BLaER1 treated with 17β-estradiol and CSF1 and Interleukin-3, amounts not matched to agents 10 nM and 100 nM (cell line): ENCODE measurements at regions not wholly inside any gene's neighbourhood (a gene's known extent, or its start where the extent isn't known, plus 50 kb on each side); places are given as distances from the start of the nearest gene placed in this dataset.
A peak's percentile ranks its signal among the peaks of the same experiment; 100 is the strongest.

Source experiments
- H3K27ac ChIP-seq, 11 experiments: shearing (Covaris generic); formaldehyde crosslinking; 2 replicates each; pipeline ENCODE4 v1.8.1; 2022
- H3K27me3 ChIP-seq, 11 experiments: shearing (Covaris generic); formaldehyde crosslinking; 2 replicates each; pipeline ENCODE4 v1.8.1; 2022
- H3K36me3 ChIP-seq, 11 experiments: shearing (Covaris generic); formaldehyde crosslinking; 2 replicates each; pipeline ENCODE4 v1.8.1; 2022
- H3K4me1 ChIP-seq, 10 experiments: shearing (Covaris generic); formaldehyde crosslinking; 2 replicates each; pipeline ENCODE4 v1.8.1; 2022
- H3K4me2 ChIP-seq, 11 experiments: shearing (Covaris generic); formaldehyde crosslinking; 2 replicates each; pipeline ENCODE4 v1.8.1; 2022
- H3K4me3 ChIP-seq, 10 experiments: shearing (Covaris generic); formaldehyde crosslinking; 2 replicates each; pipeline ENCODE4 v1.8.1; 2022
- H3K9ac ChIP-seq, 11 experiments: shearing (Covaris generic); formaldehyde crosslinking; 2 replicates each; pipeline ENCODE4 v1.8.1; 2022
- H3K9me3 ChIP-seq, 11 experiments: shearing (Covaris generic); formaldehyde crosslinking; replicated peaks in 1 of 11; 2 replicates each; pipeline ENCODE4 v1.8.1; 2022
- H4K20me1 ChIP-seq, 11 experiments: shearing (Covaris generic); formaldehyde crosslinking; 2 replicates each; pipeline ENCODE4 v1.8.1; 2022
- Cebpa-rat ChIP-seq, 11 experiments: shearing (Covaris generic); IDR thresholded peaks; 2 replicates each; pipeline ENCODE4 v1.8.1; 2022

DNA sequence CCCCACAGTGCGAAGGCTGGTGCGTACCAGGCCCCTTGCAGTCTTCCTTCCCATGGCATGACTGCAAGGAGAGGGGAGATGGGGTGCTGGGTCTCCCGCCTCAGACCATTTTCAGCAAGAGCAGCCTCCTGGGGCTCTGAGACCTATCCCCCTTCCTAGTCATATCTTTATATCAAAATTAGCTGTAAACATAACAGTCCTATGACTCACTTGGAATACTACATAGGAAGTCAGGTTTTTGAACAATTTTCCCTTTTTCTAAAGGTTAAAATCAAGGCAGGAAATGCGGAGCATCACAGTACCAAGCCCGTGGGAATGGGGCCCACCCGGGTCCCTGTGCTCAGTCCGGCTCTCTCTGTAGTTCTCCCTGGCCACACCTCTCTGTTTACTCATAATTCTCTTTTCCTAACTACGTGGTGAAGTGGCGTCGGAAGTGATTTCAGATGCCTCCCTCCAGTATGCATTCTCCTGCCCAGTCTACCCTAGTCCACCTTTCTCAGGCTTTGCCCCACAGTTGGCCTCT, 109.8 kb upstream of the TMEM170B start:
- H3K4me1 ChIP-seq: peaks cover 66 to 84% (median 76%) of the 10 kb centered on the region in 10 experiments
- H4K20me1 ChIP-seq: no peaks in the 10 kb centered on the region
- H3K4me2 ChIP-seq: peak overlapping the region; percentile 59 to 93 (median 83)
- no peaks in the 10 kb centered on the region for H3K27me3 ChIP-seq
- TF ChIP-seq Cebpa-rat (IDR thresholded peaks at IDR 0.05): no peak
- H3K27ac ChIP-seq: peak overlapping the region; percentile 63 to 86 (median 82)
- H3K9ac ChIP-seq: peak overlapping the region; percentile 31 to 73 (median 61); a peak in 18 of 22 replicates
- H3K4me3 ChIP-seq: peak overlapping the region in 4 of 10 experiments; percentile 15 to 20 (median 15); a peak in 2 of 20 replicates
- H3K9me3 ChIP-seq: peaks cover 0 to 5% (median 0%) of the 10 kb centered on the region in 11 experiments; a peak in 3 of 22 replicates
- no peaks in the 10 kb centered on the region for H3K36me3 ChIP-seq

DNA sequence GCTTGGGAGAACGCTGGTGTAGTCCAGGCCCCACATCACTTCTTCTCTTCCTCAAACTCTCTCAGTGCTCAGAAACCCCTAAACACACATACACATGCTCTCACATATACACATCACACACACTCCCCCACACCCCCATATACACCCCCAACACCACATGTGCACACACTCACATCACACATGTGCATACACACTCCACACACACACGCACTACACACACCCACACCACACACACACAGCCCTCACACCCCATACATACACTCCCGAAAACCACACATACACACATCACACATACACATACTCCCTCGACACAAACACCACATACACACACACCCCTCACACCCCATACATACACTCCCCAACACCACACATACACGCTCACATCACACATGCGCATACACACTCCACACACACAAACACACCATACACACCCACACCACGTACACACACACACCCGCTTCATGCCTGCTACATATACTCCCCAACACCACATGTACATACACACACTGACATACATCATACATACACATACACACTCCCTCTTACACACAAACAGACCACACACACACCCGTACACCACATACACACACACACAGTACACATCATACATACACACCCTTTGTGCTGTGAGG, 110.3 kb upstream of the TMEM170B start:
- H3K4me2 ChIP-seq: peak overlapping the region; percentile 59 to 93 (median 83)

DNA sequence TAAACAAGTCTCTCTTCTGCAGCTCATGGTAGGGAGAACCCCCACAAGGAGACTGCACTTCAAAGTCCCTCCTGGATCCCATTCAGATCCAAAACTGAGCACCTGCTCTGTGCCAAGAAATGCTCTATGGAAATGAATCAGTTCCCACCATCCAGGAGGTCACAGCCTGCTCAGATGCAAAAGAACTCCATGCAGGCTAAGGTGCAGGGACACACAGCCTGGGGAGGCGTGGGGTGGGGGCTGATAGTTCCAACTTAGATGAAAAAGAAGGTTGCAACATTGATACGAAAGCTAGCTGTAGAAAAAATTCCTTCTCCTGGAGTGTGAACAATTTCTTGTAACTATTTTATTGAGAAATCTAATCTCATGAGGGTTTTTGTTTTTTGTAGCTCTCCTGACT, 111.0 kb upstream of the TMEM170B start:
- TF ChIP-seq Cebpa-rat (IDR thresholded peaks at IDR 0.05): no peak
- Histone ChIP-seq H3K4me3 (no peak overlapping the region), H3K27ac (peak overlapping the region in 6 of 11 experiments; percentile 78 to 86 (median 84); a peak in 7 of 22 replicates), H3K9ac (no peak overlapping the region), H4K20me1 (no peaks in the 10 kb centered on the region), H3K36me3 (no peaks in the 10 kb centered on the region), H3K9me3 (peaks cover 0 to 2% (median 0%) of the 10 kb centered on the region in 11 experiments; a peak in 2 of 22 replicates), H3K4me2 (peak overlapping the region; percentile 6 to 93 (median 80); a peak in 18 of 22 replicates), H3K4me1 (peaks cover 59 to 72% (median 63%) of the 10 kb centered on the region in 10 experiments), H3K27me3 (no peaks in the 10 kb centered on the region)

More for the DNA sequence above, 110.3 kb upstream of the TMEM170B start:
- H3K27me3 ChIP-seq: no peaks in the 10 kb centered on the region
- H3K27ac ChIP-seq: peak overlapping the region; percentile 63 to 86 (median 82); a peak in 20 of 22 replicates
- H3K36me3 ChIP-seq: no peaks in the 10 kb centered on the region
- H3K9me3 ChIP-seq: peaks cover 0 to 5% (median 0%) of the 10 kb centered on the region in 11 experiments; a peak in 3 of 22 replicates
- no peaks in the 10 kb centered on the region for H4K20me1 ChIP-seq
- H3K9ac ChIP-seq: peak overlapping the region in 10 of 11 experiments; percentile 49 to 73 (median 64); a peak in 14 of 22 replicates
- TF ChIP-seq Cebpa-rat (IDR thresholded peaks at IDR 0.05): no peak
- peaks cover 61 to 78% (median 70%) of the 10 kb centered on the region in 10 experiments for H3K4me1 ChIP-seq
- H3K4me3 ChIP-seq: peak overlapping the region in 1 of 10 experiments; percentile 15; a peak in 1 of 20 replicates

DNA sequence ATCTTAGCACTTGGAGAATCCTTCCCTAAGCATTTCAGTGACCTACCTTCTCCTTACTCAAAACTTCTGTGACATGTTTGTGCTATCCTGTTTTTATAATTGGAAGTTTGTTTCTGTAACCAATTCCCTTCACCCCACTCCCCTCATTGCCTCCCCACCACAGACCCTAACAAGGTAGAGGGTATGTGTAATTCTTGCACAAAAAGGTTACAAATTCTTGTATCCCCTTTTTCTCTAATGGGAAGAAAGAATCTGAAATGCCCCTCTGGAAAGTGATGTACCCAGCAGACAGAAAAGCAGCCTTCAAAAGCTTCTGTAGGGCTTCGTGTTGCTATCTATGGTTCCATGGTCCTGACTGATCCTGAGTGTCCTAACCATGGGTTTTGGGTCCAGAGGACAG, 111.7 kb upstream of the TMEM170B start:
- Histone ChIP-seq H3K4me2 (peak overlapping the region in 7 of 11 experiments; percentile 6 to 93 (median 90); a peak in 8 of 22 replicates), H3K36me3 (no peaks in the 10 kb centered on the region), H4K20me1 (no peaks in the 10 kb centered on the region), H3K9ac (0 out of 22 replicates have a peak overlapping the region, but pooled peaks of 1 of the 11 experiments have one; percentile 7), H3K9me3 (peaks cover 0 to 5% (median 0%) of the 10 kb centered on the region in 11 experiments; a peak in 4 of 22 replicates), H3K27me3 (no peaks in the 10 kb centered on the region), H3K4me3 (no peak overlapping the region), H3K4me1 (peaks cover 52 to 65% (median 56%) of the 10 kb centered on the region in 10 experiments), H3K27ac (no peak overlapping the region)
- TF ChIP-seq Cebpa-rat (IDR thresholded peaks at IDR 0.05): no peak

DNA sequence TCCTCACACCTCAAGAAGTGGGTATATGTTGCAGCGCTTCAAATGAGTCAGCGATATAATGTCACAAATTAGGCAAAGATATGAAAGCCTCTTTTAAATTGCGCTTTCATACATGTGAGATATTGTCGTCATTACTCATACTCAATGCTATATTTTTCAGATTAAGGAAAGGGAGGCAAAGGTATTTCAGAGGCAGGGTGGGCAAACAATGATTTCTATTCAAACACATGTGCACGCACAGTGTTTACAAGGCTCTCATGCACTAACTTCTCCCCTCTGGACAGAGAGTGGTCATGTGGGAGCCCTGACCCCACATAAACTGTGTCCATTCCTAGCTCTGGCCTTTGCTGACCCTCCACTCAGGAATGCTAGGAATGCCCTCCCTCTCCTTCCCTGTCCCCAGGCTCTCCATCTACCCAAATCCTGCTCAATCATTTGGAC, 112.1 kb upstream of the TMEM170B start:
- H3K4me2 ChIP-seq: peak overlapping the region in 6 of 11 experiments; percentile 10 to 93 (median 85); a peak in 7 of 22 replicates
- H3K27ac ChIP-seq: no peak overlapping the region
- H4K20me1 ChIP-seq: no peaks in the 10 kb centered on the region
- H3K27me3 ChIP-seq: no peaks in the 10 kb centered on the region
- peaks cover 48 to 61% (median 52%) of the 10 kb centered on the region in 10 experiments for H3K4me1 ChIP-seq
- H3K9me3 ChIP-seq: peaks cover 0 to 6% (median under 1%) of the 10 kb centered on the region in 11 experiments; a peak in 5 of 22 replicates
- TF ChIP-seq Cebpa-rat (IDR thresholded peaks at IDR 0.05): no peak
- no peaks in the 10 kb centered on the region for H3K36me3 ChIP-seq
- no peak overlapping the region for H3K4me3 ChIP-seq
- no peak overlapping the region for H3K9ac ChIP-seq

DNA sequence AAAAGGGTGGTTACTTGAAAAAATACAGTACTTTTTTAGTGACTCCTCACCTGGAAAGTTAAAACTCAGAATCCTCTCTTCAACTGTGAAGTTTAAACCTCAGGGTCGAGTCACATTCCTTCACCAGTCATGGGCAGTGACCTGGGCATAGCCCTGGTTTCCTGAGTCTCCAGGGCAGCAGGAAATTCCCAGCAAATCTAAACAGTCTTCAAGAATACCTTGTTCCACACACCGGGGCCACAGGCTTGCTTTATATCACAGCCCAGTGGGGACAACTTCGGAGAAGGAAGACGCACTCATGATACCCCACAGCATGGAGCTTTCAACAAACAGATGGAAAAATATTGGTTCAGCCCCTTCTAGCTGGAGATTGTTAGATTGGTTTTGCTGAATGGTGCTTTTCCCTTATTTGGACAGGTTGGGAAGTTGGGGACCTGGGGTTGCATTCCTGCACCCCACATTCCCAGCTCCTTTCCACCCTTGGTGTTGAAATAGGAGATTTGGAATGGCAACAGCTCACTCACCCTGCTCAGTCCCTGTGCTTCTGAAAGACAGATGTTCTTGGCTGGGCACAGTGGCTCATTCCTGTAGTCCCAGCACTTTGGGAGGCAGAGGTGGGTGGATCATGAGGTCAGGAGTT, 113.0 kb upstream of the TMEM170B start:
- H3K4me3 ChIP-seq: no peak overlapping the region
- H3K4me2 ChIP-seq: peak overlapping the region in 4 of 11 experiments; percentile 2 to 18 (median 9); a peak in 2 of 22 replicates
- no peaks in the 10 kb centered on the region for H3K36me3 ChIP-seq
- no peak for TF ChIP-seq Cebpa-rat (IDR thresholded peaks at IDR 0.05)
- no peaks in the 10 kb centered on the region for H3K27me3 ChIP-seq
- H3K9ac ChIP-seq: no peak overlapping the region; a peak in 1 of 22 replicates
- no peaks in the 10 kb centered on the region for H4K20me1 ChIP-seq
- peaks cover 0 to 15% (median 9%) of the 10 kb centered on the region in 11 experiments; a peak in 10 of 22 replicates for H3K9me3 ChIP-seq
- H3K27ac ChIP-seq: no peak overlapping the region
- peaks cover 39 to 51% (median 43%) of the 10 kb centered on the region in 10 experiments for H3K4me1 ChIP-seq

DNA sequence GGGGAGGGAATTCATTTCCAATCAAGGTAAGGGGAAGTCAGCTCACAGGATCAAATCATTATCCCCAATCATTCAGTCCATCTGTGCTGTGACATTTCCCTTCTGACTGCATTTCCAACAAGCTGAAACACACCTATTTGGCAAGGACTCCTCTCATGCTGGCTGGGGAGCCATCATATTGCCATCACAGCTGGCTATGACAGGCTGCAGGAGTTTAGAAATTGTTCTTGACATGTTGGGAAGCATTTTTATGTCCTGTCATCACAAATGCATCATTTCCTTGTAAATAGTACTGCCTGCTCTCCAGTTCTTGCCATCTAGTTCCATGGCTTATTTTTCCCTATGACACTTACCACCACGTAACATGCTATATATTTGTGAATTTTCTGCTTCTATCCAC, 113.9 kb upstream of the TMEM170B start:
- TF ChIP-seq Cebpa-rat (IDR thresholded peaks at IDR 0.05): no peak
- peak overlapping the region in 2 of 11 experiments; percentile 15 to 20; a peak in 1 of 22 replicates for H3K4me2 ChIP-seq
- no peak overlapping the region for H3K9ac ChIP-seq

DNA sequence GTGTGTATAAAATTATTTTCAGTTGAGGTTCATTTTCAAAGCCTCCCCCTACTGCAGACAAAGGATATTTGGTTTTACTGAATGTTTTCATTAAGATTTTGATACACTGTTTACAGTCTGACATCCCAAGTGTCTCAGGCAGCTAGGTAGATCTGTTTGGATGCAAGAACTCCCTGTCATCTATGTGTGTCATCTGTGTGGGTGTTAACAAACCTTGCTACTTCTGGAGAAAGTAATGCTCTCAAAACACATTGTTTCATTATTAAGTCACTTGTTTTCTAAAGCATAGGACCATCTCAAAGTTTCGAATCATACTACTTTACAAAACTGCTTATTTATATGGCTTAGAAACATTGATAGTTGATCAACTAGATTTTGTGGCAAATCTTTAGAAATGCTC, 114.5 kb upstream of the TMEM170B start:
- Histone ChIP-seq H3K27ac (no peak overlapping the region), H3K4me1 (peaks cover 24 to 37% (median 28%) of the 10 kb centered on the region in 10 experiments), H3K9me3 (peaks cover 0 to 20% (median 14%) of the 10 kb centered on the region in 11 experiments; a peak in 12 of 22 replicates), H3K36me3 (no peaks in the 10 kb centered on the region), H3K27me3 (no peaks in the 10 kb centered on the region), H4K20me1 (no peaks in the 10 kb centered on the region), H3K4me3 (no peak overlapping the region), H3K4me2 (no peak overlapping the region), H3K9ac (no peak overlapping the region)
- TF ChIP-seq Cebpa-rat (IDR thresholded peaks at IDR 0.05): no peak

More for the DNA sequence above, 113.9 kb upstream of the TMEM170B start:
- Histone ChIP-seq H3K9me3 (peaks cover 0 to 19% (median 13%) of the 10 kb centered on the region in 11 experiments; a peak in 11 of 22 replicates), H3K4me3 (no peak overlapping the region), H3K27ac (no peak overlapping the region), H3K36me3 (no peaks in the 10 kb centered on the region), H3K27me3 (no peaks in the 10 kb centered on the region), H3K4me1 (peaks cover 30 to 43% (median 34%) of the 10 kb centered on the region in 10 experiments), H4K20me1 (no peaks in the 10 kb centered on the region)
